ENCODE measurements at regions not wholly inside any gene's neighbourhood (a gene's known extent, or its start where the extent isn't known, plus 50 kb on each side); places are given as distances from the start of the nearest gene placed in this dataset.

- Histone ChIP-seq H3K9me3 (no peaks in the 10 kb centered on the region), H3K27ac (no peak overlapping the region), H3K36me3 (no peaks in the 10 kb centered on the region), H3K4me3 (no peak overlapping the region), H3K4me1 (no peaks in the 10 kb centered on the region), H3K27me3 (no peaks in the 10 kb centered on the region)
- intact Hi-C loops (cut with DNase I): no loop called here
- DNase-seq: no peak
- WGBS, 2 donors: 94 to 98% methylated on average over 2 of the region's 2 CpGs
- TF ChIP-seq CTCF (IDR thresholded peaks at IDR 0.05): no peak
- ATAC-seq: no peak
- no peak for FAIRE-seq
These were observed 135.8 kb downstream of the PLCE1 start for GRCh38 chr10:94129393-94130130.

- no peak for ATAC-seq
- H3K9me3 ChIP-seq: no peaks in the 10 kb centered on the region
- TF ChIP-seq CTCF (IDR thresholded peaks at IDR 0.05): no peak
- no peaks in the 10 kb centered on the region for H3K36me3 ChIP-seq
- FAIRE-seq: no peak
- WGBS, 2 donors: 77 to 86% methylated on average over 3 of the region's 3 CpGs
- no peak overlapping the region for H3K27ac ChIP-seq
- intact Hi-C loops (cut with DNase I): no loop called here
- H3K27me3 ChIP-seq: no peaks in the 10 kb centered on the region
- DNase-seq: no peak
- H3K4me3 ChIP-seq: no peak overlapping the region
- no peaks in the 10 kb centered on the region for H3K4me1 ChIP-seq
These were observed 138.2 kb downstream of the PLCE1 start for GRCh38 chr10:94131885-94132284.

GRCh38 chr10:94133239-94133638 lies 139.5 kb downstream of the PLCE1 start:
- H3K27me3 ChIP-seq: no peaks in the 10 kb centered on the region
- FAIRE-seq: no peak
- no peaks in the 10 kb centered on the region for H3K36me3 ChIP-seq
- no peak overlapping the region for H3K4me3 ChIP-seq
- intact Hi-C loops (cut with DNase I): no loop called here
- ATAC-seq: peak in 3 of 4 donors; percentile 70 to 85 (median 80)
- no peak overlapping the region for H3K27ac ChIP-seq
- peak in 4 of 6 donors; percentile 5 to 47 (median 38) for DNase-seq
- no peaks in the 10 kb centered on the region for H3K9me3 ChIP-seq
- TF ChIP-seq CTCF (IDR thresholded peaks at IDR 0.05): no peak
- no peaks in the 10 kb centered on the region for H3K4me1 ChIP-seq

GRCh38 chr10:94137747-94138146 lies 144.0 kb downstream of the PLCE1 start:
- intact Hi-C loops (cut with DNase I): no loop called here
- Histone ChIP-seq H3K27me3 (no peaks in the 10 kb centered on the region), H3K4me3 (no peak overlapping the region), H3K27ac (no peak overlapping the region), H3K9me3 (no peaks in the 10 kb centered on the region), H3K36me3 (no peaks in the 10 kb centered on the region), H3K4me1 (no peaks in the 10 kb centered on the region)
- DNase-seq (no peak), FAIRE-seq (no peak), ATAC-seq (no peak)
- 90 to 92% methylated on average over 2 of the region's 2 CpGs for WGBS, 2 donors
- no peak for TF ChIP-seq CTCF (IDR thresholded peaks at IDR 0.05)

- intact Hi-C loops (cut with DNase I): no loop called here
- ATAC-seq (no peak), FAIRE-seq (no peak), DNase-seq (no peak)
- H3K4me3 ChIP-seq: no peak overlapping the region
- no peak overlapping the region for H3K27ac ChIP-seq
- no peak for TF ChIP-seq CTCF (IDR thresholded peaks at IDR 0.05)
- 93 to 94% methylated on average over 2 of the region's 2 CpGs for WGBS, 2 donors
- H3K36me3 ChIP-seq: no peaks in the 10 kb centered on the region
- no peaks in the 10 kb centered on the region for H3K9me3 ChIP-seq
- H3K27me3 ChIP-seq: no peaks in the 10 kb centered on the region
- H3K4me1 ChIP-seq: no peaks in the 10 kb centered on the region
These were observed 144.7 kb downstream of the PLCE1 start for GRCh38 chr10:94138391-94138790.
